HepG2 (cell line): ENCODE measurements at regions not wholly inside any gene's neighbourhood (a gene's known extent, or its start where the extent isn't known, plus 50 kb on each side); places are given as distances from the start of the nearest gene placed in this dataset.

ENCODE experiments used
- ATAC-seq: fragments of 200-7000 bp; cut with Tn5 transposase; 3 replicates; pipeline ENCODE4 v1.9.1; 2020; ENCODE audit warnings: mild to moderate bottlenecking, moderate library complexity
- BruUV-seq: library from RNA; stranded (reverse); fragments of 400-500 nt; replicated peaks from 2 replicates; lab custom pipeline; 2021; lab: Mats Ljungman, UMichigan
- CTCF ChIA-PET: fragments of 300-600 bp; formaldehyde crosslinking; extraction: SDS; loops from one replicate; lab custom pipeline; 2021; ENCODE audit warnings: low total read pairs, inconsistent platforms, low intra/inter-chr PET ratio; lab: Yijun Ruan, JAX
- POLR2A ChIA-PET: fragments of 350-600 bp; sonication (Branson Sonifier 250); formaldehyde crosslinking; loops from one replicate; lab custom pipeline; 2020; ENCODE audit warnings: antibody characterized with exemption, inconsistent platforms; lab: Yijun Ruan, JAX
- DNase-seq: peaks from one replicate; pipeline ENCODE4 v3.0.0-alpha.2; 2015; ENCODE audit warnings: low spot score
- FAIRE-seq: peaks from 3 replicates; lab custom pipeline; 2011; peaks lifted over from hg19 to GRCh38; lab: Jason Lieb, UNC
- H2AFZ ChIP-seq: one replicate; pipeline ENCODE4 v1.6.1; 2011; ENCODE audit warnings: low read length, inconsistent platforms
- H3K27ac ChIP-seq: fragments of 300-600 bp; 3 replicates; pipeline ENCODE4 v1.8.0; 2011; ENCODE audit warnings: mixed run types, mild to moderate bottlenecking, mixed read lengths, low read length, inconsistent platforms; ENCODE audit not compliant: insufficient read depth; ENCODE audit errors: extremely low read length
- H3K27me3 ChIP-seq, 2 experiments: fragments of 200-600 bp in 1 of 2; 2 replicates in 1 of 2; 3 replicates in 1 of 2; pipeline versions ENCODE4 v1.6.0 to v1.8.0; 2011; ENCODE audit warnings: low read length in 2 of 2, mild to moderate bottlenecking in 2 of 2, moderate library complexity in 2 of 2, inconsistent platforms in 1 of 2; ENCODE audit not compliant: insufficient read depth in 2 of 2, control insufficient read depth in 1 of 2
- H3K36me3 ChIP-seq, 2 experiments: fragments of 200-600 bp in 1 of 2; replicated peaks in 1 of 2; 2 replicates in 1 of 2; 3 replicates in 1 of 2; pipeline versions ENCODE4 v1.5.1 to v1.8.0; 2011; ENCODE audit warnings: low read length in 2 of 2, inconsistent platforms in 1 of 2; ENCODE audit not compliant: insufficient read depth in 2 of 2, control insufficient read depth in 1 of 2
- H3K4me1 ChIP-seq: 2 replicates; pipeline ENCODE4 v1.5.1; 2012; ENCODE audit warnings: low read length, inconsistent platforms; ENCODE audit not compliant: insufficient read depth
- H3K4me2 ChIP-seq: 2 replicates; pipeline ENCODE4 v1.6.0; 2011; ENCODE audit warnings: low read depth, low read length, inconsistent platforms
- H3K4me3 ChIP-seq, 3 experiments: fragments of 200-600 bp in 1 of 3; sonication (generic), shearing (Covaris generic) in 1 of 3; replicated peaks in 1 of 3; 2 replicates each; pipeline ENCODE4 v1.5.1; 2011 to 2016; ENCODE audit warnings: low read length in 3 of 3, inconsistent platforms in 2 of 3, low read depth in 2 of 3, mild to moderate bottlenecking in 2 of 3, control low read depth in 1 of 3, mixed read lengths in 1 of 3; ENCODE audit not compliant: insufficient read depth in 1 of 3
- H3K79me2 ChIP-seq: one replicate; pipeline ENCODE4 v1.6.1; 2011; ENCODE audit warnings: low read length, inconsistent platforms; ENCODE audit not compliant: insufficient read depth
- H3K9ac ChIP-seq: 2 replicates; pipeline ENCODE4 v1.6.0; 2011; ENCODE audit warnings: mild to moderate bottlenecking, low read depth, low read length, inconsistent platforms; ENCODE audit not compliant: insufficient read depth
- H3K9me3 ChIP-seq: 2 replicates; pipeline ENCODE4 v1.5.1; 2012; ENCODE audit warnings: mild to moderate bottlenecking, low read length
- H4K20me1 ChIP-seq: 2 replicates; pipeline ENCODE4 v1.6.0; 2011; ENCODE audit warnings: inconsistent platforms, mild to moderate bottlenecking, low read length, moderate library complexity; ENCODE audit not compliant: insufficient read depth
- DMAP1 ChIP-seq: IDR thresholded peaks from 2 replicates; pipeline ENCODE4 v1.6.1; 2016
- MLXIP ChIP-seq: sonication (generic); formaldehyde crosslinking; IDR thresholded peaks from 2 replicates; pipeline ENCODE4 v1.9.0; 2021; ENCODE audit warnings: missing genetic modification reagents, borderline replicate concordance
- SIX1 ChIP-seq: sonication (generic); formaldehyde crosslinking; IDR thresholded peaks from 2 replicates; pipeline ENCODE4 v1.4.0; 2020; ENCODE audit warnings: missing genetic modification reagents, borderline replicate concordance
- THRA ChIP-seq: sonication (generic); formaldehyde crosslinking; IDR thresholded peaks from 2 replicates; pipeline ENCODE4 v1.4.0; 2020; ENCODE audit warnings: missing genetic modification reagents, borderline replicate concordance
- TRAFD1 ChIP-seq: sonication (generic); formaldehyde crosslinking; IDR thresholded peaks from 2 replicates; pipeline ENCODE4 v1.5.1; 2020; ENCODE audit warnings: missing genetic modification reagents, mild to moderate bottlenecking, borderline replicate concordance
- ZNF614 ChIP-seq: IDR thresholded peaks from 2 replicates; pipeline ENCODE4 v1.6.1; 2018; ENCODE audit warnings: missing biosample characterization, missing genetic modification reagents, inconsistent platforms, borderline replicate concordance
- ZNF709 ChIP-seq: sonication (generic); formaldehyde crosslinking; IDR thresholded peaks from 2 replicates; pipeline ENCODE4 v1.5.0; 2020; ENCODE audit warnings: mild to moderate bottlenecking, missing genetic modification reagents
- ZNF749 ChIP-seq: sonication (generic); formaldehyde crosslinking; IDR thresholded peaks from 2 replicates; pipeline ENCODE4 v1.8.0; 2022; ENCODE audit warnings: mild to moderate bottlenecking, missing genetic modification reagents, moderate library complexity, borderline replicate concordance
- WGBS: methylation state at CpG from one replicate; pipeline ENCODE4 v1.1.6; 2017; ENCODE audit warnings: low lambda C conversion rate; 5-methylcytosine and 5-hydroxymethylcytosine counted together
- in situ Hi-C: cut with HindIII; loops from 2 replicates; pipeline ENCODE4 v1.10.0; 2017; ENCODE audit warnings: low pct_unique_long_range_greater_than_20kb; ENCODE audit not compliant: extremely low pct_ligation_motif_present
- intact Hi-C: fragments of 100-400 bp; cut with micrococcal nuclease; formaldehyde crosslinking; loops from one replicate; pipeline ENCODE4 v1.10.0; 2022; ENCODE audit not compliant: unreplicated experiment

GRCh38 chr5:90289837-90290236 is 119.7 kb downstream of the CETN3 start:
- FAIRE-seq: no peak
- in situ Hi-C loops: no loop called here
- Histone ChIP-seq H3K9ac (no peak overlapping the region), H4K20me1 (no peaks in the 10 kb centered on the region), H3K4me3 (no peak overlapping the region), H3K4me2 (no peak overlapping the region), H3K9me3 (no peaks in the 10 kb centered on the region), H3K27me3 (no peaks in the 10 kb centered on the region), H3K4me1 (no peaks in the 10 kb centered on the region), H3K27ac (no peak overlapping the region), H3K79me2 (no peaks in the 10 kb centered on the region), H3K36me3 (no peaks in the 10 kb centered on the region), H2AFZ (no peak overlapping the region)
- intact Hi-C loops: loop anchor here (10.0 kb wide), 1 partner anchor 495 kb away; no protein-coding TSS in a partner anchor
- no TSS peak for BruUV-seq
- ChIA-PET CTCF (no interaction called here), POLR2A (no interaction called here)
- TF ChIP-seq MLXIP (CRISPR knock-in tag): no peak
- no peak for TF ChIP-seq SIX1 (CRISPR knock-in tag)
- TF ChIP-seq THRA: peak; percentile 57; the same call in 1 of the 2 replicates
- 5% methylated on average over 5 of the region's 5 CpGs for WGBS
- DNase-seq: no peak
- ATAC-seq: no peak

GRCh38 chr5:90287036-90287435 is 122.5 kb downstream of the CETN3 start:
- in situ Hi-C loops (no loop called here), intact Hi-C loops (no loop called here)
- H4K20me1 ChIP-seq: no peaks in the 10 kb centered on the region
- POLR2A ChIA-PET: no interaction called here
- no peak overlapping the region for H2AFZ ChIP-seq
- H3K36me3 ChIP-seq: no peaks in the 10 kb centered on the region
- no peaks in the 10 kb centered on the region for H3K4me1 ChIP-seq
- BruUV-seq: no TSS peak
- no peak for DNase-seq
- H3K9ac ChIP-seq: no peak overlapping the region
- no peak for ATAC-seq
- no peak overlapping the region for H3K4me2 ChIP-seq
- FAIRE-seq: no peak
- H3K9me3 ChIP-seq: no peaks in the 10 kb centered on the region
- no peaks in the 10 kb centered on the region for H3K27me3 ChIP-seq
- CTCF ChIA-PET: no interaction called here
- no peak overlapping the region for H3K4me3 ChIP-seq
- no peak overlapping the region for H3K27ac ChIP-seq
- no peaks in the 10 kb centered on the region for H3K79me2 ChIP-seq
- whole genome bisulfite sequencing: 0% methylated on average over 1 of the region's 1 CpG
- no peak for TF ChIP-seq ZNF709 (CRISPR knock-in tag)
- no peak for TF ChIP-seq TRAFD1 (CRISPR knock-in tag)
- TF ChIP-seq DMAP1: no peak
- no peak for TF ChIP-seq ZNF749
- TF ChIP-seq ZNF614: no peak
